Activated CD8-positive, alpha-beta memory T cell treated with anti-CD3 and anti-CD28 coated beads, Interleukin-2, amount 50 U/mL, for 1 hour (primary cell): ENCODE measurements at regions not wholly inside any gene's neighbourhood (a gene's known extent, or its start where the extent isn't known, plus 50 kb on each side); places are given as distances from the start of the nearest gene placed in this dataset.

Source experiments
- DNase-seq: peaks from one replicate; pipeline ENCODE4 v3.0.0-alpha.2; 2020; ENCODE audit errors: extremely low read depth

DNA sequence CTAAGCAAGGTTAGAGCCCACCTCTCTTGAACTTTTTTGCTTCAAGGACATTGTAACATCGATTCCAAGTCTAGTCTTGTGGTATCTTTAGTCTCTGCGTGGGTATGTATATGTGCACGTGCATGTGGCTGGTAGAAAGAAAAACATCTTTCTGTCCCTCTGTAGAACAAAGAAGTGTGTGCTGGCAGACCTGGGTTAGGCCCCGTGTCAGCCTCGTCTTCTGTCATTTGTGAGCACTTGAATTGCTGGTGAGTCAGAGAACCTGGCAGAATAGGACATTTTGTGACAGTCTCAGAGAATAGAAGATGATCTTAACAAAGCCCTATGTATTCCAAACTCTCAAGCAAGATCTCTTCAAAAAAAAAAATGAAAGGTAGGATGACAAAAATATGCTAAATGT is 102.2 kb upstream of the ATP10A start:
- no peak for DNase-seq

DNA sequence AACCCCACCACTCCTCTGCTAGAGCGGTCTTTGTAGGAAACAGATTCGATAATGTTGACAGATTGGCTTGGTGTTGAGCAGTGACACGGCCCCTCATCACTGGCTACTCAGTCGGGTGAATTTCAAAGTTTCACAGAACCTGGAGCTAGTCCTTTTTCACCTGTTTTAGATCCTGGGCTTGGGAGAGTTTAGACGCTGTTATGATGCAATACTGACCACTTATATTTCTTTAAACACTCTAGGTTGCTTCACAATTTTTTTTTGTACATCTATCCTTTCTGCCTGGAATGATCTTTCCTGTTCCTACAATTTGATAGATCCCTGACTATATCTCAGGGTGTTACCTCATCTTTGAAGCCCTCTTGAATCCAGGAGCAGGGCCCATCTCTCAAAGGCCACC is 97.1 kb upstream of the ATP10A start:
- no peak for DNase-seq

DNA sequence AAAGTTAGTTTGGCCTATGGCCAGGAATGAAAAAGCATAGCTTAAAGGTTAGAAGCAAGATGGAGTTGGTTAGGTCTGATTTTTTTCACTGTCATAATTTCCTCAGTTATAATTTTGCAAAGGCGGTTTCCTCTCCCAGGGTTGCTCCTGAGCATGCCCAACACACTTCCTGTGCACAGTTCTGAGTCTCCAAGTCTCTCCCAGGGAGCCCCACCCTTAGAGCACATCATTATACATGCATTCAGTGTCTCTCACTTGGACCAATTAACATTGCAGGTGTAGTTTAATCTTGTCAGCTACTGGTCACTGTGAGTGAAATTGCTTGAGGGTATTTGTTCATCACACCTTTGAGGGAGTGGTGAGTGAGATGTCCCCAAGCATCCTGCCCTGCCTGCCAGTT is 96.0 kb upstream of the ATP10A start:
- no peak for DNase-seq

DNA sequence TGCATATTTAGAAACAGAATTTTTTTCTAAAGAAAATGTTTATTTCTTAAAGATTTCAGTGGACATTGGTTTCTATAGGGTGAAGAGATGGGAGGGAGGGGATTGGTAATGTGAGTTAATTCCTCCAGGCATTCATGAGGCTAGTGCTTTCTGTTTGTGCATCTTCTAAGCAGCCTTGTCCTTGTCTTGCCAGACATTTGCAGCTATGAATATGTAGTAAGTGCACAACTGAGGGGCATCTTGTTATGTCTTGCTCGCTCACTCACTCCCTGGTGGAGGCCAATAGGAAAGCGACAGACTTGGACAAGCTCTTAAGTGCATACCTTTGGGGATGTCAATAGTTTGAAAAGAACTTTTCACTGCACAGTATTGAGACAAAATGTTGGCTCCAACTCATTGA is 92.5 kb upstream of the ATP10A start:
- no peak for DNase-seq

DNA sequence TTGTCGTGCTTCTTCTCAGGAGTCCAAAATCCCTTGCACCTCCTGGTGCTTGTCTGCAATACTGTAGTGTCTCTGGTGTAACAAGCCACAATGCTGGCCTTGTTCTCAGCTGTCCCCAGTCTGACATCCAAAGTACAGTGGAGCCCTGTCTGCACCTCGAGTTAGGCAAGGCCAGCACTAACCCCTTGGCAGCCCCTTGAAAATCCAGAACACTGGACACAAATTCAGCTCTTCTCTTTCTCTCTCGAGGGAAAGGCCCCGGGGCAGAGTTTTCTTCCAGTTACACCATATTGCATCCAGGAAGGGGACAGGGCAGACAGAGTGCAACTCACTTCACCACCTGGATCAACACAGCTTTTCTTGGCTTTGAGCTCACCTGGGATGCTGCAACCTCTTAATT is 91.3 kb upstream of the ATP10A start:
- no peak for DNase-seq

DNA sequence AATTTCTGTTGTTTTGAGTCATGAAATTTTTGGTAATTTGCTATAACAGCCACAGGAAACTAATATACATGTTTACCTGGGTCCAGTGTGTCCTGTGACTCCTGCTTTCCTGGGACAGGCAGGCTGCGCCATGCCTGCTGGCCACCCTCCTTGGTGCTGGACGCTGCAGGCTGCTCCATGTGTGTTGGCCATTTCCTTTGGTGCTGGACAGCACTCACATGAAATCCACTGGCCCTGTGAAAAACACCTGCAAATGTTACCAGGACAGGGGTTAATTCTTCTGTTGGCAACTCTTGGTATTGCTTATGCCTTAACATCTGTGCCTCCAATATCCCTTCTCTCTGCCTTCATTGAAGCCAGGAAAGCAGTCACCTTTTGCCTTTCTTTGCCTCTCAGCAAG is 86.9 kb upstream of the ATP10A start:
- no peak for DNase-seq

DNA sequence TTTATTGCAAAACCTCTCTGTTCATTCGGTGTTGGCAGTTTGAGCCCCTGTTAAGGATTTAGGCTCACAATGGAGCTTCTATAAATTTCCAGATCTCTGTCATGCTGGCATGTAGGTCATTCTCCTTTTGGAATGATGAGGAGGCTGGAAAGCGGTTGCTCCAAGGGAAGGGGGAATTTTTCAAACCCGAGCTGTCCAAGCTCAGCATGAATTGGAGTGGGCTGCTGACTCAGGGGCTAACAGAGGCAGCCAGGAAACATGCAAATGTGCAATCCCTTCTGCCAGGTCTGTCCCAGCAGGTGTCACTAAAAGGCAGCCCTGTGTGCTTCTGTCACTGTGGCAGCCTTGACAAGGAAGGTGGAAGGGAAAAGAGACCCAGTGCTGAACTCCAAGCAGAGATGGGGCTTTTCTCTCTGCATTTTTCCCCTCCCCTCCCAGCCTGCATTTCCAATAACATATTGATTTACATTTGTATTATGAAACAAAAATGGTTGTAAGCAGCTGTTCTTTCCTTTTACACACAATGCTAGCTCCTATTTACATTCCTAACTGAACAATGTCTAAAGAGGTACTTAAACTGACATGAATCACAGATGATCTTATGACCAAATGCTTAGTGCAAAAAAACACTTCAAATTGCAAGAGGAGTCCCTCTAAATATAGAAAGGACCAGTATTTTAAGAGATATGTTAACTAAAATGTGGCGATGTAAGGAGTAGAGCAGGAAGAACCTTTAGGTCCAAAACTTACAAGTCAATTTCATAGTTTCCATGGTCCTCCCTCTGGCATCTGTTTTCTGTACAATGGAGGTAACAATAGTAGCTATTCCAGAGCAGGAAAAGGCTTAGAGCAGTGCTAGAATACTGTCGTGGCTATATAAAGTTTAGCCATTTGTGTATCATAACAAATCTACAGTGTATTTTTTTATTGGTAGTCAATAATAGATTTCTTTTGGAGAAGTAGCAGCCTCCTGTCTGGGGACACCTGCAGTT is 84.5 kb upstream of the ATP10A start:
- DNase-seq, result no peak

DNA sequence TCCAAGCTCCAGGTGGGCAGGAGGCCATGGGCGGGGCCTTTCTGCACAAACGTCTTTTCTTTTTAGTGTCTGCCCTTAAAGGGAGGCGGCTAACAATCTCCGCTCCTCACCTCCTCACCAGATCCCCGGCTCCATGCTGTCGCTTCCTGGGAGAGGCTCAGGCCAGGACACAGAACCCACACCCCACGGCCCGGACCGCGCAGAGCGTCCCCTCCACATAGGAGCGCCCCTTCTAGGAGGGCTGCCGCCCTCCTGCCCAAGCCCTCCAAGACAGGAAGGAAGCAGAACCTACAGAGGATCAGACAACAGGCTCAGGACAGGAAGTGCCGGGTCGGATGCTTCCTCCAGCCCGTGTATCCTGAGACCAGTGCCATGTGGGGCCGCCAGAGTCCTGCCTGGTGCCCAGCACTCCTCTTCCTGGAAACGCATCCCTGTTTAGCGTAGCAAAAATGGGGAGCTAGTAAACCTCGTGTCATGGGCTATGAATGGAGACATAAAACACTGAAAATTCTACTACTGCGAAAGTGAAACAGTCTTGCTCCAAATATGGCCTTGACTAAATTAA is 83.2 kb upstream of the ATP10A start:
- DNase-seq, result no peak

DNA sequence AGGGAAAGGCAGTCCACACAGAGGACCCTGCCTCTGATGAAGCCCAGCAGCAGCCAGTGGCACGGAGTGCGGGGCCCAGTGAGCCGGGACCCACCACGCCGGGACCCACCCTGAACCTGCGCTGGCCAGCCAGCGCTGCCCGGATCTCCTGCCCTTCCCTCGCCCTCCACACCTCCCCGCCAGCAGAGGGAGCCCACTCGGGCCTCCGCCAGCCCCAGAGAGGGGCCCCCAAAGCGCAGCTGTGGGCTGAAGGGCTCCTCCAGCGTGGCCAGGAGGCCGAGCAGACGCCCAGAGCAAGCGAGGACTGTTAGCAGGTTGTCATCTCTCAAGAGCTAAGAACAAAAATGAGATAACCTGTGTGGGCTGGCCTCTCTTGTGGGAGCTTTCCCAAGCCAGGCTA is 81.3 kb upstream of the ATP10A start:
- DNase-seq, result no peak

DNA sequence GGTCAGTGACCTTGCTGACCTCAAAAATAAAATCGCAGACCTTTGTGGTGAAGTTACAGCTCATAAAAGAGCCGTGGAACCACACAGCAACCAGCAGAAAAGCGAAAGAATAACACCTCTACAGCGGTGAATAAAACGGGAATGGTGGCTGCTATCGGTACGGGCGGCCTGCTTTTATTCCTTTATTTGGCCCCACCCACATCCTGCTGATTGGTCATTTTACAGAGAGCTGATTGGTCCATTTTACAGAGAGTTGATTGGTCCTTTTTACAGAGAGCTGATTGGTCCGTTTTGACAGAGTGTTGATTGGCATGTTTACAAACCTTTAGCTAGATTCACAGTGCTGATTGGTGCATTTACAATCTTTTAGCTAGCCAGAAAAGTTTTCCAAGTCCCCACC is 80.7 kb upstream of the ATP10A start:
- no peak for DNase-seq

DNA sequence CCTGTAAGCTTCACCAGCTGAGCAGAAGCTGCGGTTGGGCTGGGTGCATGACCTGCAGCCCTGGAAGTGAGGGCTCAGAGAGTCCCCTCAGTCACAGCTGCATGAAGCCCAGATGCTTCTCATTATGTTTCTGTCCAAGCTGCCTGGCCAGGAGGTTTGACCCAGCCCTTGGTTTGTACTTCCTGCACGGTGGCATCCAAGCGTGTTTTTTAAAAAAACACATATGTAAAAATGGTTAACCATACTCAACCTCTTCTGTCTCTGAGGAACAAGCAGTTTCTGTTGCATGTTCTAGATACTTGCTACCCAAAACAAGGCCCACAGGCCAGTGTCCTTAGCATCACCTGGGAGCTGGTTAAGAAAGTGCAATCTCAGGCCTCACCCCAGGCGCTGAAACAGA is 76.0 kb upstream of the ATP10A start:
- DNase-seq, result no peak

DNA sequence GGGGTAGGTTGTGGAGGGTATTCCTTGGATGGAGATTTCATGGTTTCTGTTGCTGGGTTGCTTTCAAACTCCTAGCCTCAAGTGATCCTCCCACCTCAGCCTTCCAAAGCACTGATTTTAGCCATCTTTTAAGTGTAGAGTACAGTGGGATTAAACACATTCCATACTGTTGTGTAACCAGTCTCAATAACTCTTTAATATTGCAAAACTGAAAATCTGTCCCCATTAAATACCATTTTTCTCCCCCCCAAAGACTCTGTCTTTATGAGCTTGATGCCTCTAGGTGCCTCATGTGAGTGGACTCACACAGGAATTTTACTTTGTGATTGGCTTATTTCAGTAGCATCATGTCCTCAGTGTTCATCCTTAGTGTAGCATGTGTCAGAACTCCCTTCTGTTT is 74.7 kb upstream of the ATP10A start:
- no peak for DNase-seq

DNA sequence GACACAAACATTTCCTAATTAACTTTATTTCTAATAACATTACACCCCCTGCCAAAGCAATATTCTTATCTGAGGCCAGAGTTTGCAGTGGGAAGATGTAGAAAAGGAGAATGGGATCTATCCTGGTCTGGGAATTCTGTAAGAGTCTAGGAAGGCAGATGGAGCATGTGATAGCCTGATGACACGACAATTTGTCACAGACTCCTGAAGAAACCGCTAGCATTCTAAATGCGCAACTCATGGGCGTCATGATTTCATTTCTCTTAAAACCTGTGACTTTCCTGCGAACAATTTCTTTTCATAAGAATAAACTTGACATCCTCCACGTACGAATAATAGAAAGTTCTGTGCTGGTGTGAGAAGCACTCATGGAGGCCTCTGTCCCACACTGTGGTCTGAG is 72.9 kb upstream of the ATP10A start:
- DNase-seq, result no peak

DNA sequence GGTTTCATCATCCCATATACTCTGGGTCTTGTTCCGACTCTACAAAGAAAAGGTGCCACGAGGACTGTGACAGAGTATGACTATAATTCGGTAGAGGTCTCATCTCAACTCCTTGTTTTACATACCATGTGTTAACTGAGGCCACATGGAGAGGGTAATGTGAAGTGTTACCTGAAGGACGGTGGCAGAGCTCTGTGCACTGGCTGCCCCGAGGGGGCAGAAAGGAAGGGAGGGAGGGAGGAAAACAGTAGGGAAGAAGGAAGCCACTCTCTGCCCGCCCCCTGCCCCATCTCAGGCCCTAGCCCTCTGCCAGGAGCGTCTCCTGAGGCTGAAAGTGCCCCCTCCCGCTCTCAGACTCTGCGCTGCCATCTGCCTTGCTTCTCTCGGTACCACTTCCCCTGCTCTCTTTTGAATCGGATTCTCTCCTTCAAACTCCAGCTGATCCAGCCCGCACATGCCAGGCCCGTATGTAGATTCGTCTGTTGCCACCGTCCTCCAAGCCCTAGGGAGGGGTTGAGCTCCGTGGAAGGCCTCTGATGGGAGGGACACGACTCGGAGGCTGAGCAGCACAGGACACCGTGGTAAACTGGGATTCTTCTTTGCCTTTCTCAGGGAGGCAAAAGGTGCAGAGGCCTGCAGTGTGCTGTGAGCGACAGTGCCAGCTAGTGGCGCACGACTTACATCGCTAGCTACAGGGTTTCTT is 70.5 kb upstream of the ATP10A start:
- peak; percentile 23 for DNase-seq

DNA sequence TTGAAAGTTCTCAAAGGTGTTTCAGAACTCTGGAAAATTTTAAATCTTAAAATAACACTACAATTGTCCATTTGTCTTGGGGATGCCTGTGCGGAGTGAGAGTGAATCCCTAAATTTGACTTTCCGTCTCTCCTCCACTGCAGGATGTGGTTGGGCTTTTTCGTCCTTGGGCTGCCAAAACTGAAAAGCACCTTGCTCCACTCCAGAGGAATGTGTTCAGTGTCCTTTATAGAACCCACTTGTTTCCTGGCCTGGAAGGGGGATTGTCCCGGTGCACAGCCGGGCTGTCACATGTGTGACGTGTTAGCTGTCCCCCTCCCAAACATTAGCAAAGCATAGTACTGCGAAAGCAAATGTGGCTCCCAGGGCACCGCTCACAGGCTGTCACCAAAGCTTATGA is 69.6 kb upstream of the ATP10A start:
- DNase-seq, result no peak

DNA sequence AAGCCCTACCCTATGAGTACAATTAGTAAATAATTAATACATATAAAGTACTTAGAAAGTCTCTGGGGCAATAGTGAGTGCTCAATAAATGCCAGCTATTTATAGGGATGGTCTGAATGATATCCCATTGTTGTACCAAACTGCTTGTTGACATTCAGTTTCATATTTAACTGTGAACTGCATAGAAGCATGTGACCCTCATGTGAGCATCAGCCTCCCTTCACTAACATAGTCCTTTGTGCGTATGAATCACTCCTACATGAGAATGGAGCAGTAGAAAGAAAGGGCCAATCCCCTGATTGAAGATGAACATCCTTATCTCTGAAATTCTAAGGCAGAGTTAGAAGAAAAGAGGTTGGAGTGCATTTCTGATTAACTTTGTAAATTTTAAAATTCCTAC is 68.7 kb upstream of the ATP10A start:
- no peak for DNase-seq

DNA sequence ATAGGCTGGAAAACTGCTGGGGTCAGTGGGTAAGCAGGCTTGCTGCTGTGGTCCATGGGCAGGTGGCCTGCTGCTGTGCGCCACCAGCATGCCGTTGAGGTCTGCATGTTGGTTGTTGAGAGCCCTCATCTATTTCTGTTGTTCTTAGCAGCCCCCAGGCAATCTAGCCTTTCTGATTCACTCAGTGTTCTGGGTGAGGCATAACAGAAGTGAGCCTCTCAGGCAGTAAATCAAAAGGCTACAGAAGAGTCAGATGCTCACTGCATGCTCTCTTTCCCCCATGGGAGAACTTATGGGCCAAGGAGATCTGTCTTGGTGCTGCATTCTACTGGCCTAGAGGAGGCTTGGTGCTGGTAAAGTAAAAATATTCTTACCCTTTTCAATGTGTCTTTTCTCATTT is 67.8 kb upstream of the ATP10A start:
- no peak for DNase-seq
